ENCODE measurements at regions not wholly inside any gene's neighbourhood (a gene's known extent, or its start where the extent isn't known, plus 50 kb on each side); places are given as distances from the start of the nearest gene placed in this dataset.

DNA sequence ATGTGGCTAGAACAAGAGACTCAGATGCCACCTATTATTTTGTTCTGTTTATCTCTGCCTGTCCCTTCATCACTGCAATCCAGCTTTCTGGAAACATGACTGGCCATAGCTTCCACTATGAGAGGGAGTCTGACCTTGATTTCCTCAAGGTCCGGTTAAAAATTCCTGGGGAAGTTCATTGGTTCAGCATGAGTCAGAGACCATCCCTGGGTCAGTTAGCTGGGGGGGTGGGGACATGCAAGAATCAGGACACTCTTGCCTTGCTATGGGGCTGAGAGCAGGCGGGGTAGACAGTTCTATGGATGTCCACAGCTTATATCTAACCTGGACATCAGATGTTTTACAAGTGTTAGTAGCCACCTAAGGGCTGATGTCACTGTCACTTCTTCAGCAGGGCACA, 81.1 kb downstream of the TENT5C start:
- TF ChIP-seq, protein P1, sequence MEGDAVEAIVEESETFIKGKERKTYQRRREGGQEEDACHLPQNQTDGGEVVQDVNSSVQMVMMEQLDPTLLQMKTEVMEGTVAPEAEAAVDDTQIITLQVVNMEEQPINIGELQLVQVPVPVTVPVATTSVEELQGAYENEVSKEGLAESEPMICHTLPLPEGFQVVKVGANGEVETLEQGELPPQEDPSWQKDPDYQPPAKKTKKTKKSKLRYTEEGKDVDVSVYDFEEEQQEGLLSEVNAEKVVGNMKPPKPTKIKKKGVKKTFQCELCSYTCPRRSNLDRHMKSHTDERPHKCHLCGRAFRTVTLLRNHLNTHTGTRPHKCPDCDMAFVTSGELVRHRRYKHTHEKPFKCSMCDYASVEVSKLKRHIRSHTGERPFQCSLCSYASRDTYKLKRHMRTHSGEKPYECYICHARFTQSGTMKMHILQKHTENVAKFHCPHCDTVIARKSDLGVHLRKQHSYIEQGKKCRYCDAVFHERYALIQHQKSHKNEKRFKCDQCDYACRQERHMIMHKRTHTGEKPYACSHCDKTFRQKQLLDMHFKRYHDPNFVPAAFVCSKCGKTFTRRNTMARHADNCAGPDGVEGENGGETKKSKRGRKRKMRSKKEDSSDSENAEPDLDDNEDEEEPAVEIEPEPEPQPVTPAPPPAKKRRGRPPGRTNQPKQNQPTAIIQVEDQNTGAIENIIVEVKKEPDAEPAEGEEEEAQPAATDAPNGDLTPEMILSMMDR (IDR thresholded peaks at IDR 0.05; ENCODE audit: low read depth, low read length, poor library complexity, severe bottlenecking) = no peak
- no peak for TF ChIP-seq EZH2phosphoT487 (IDR thresholded peaks at IDR 0.05; ENCODE audit: borderline replicate concordance, low read length)
